ENCODE measurements at regions not wholly inside any gene's neighbourhood (a gene's known extent, or its start where the extent isn't known, plus 50 kb on each side); places are given as distances from the start of the nearest gene placed in this dataset.
A peak's percentile ranks its signal among the peaks of the same experiment; 100 is the strongest.

DNA sequence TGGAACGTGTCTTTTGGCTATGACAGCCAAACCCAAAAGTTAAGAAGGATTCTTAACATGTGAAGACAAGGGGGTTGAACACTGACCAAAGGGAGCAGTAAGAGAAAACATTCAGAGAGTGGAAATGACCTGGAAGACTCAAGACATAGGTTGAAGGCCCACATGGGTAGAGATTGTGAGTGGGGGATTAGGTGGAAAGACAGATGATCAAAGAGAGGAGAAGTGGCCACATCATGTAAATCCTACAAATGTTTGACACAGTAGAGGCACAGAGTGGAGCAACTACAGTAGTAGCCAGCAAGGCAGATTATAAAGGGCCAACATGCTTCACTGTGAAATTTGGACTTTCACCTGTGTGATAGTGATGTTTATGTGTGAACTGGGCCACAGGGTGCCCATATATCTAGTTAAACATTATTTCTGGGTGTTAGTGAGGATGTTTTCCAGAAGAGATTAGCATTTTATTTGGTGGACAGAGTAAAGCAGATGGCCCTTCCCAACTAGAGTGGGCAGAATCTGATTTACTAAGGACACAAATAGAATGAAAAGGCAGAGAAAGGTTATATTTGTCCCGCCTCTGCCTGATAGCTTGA, 559.3 kb downstream of the RAB28 start (continued):
- TF ChIP-seq, protein P1, sequence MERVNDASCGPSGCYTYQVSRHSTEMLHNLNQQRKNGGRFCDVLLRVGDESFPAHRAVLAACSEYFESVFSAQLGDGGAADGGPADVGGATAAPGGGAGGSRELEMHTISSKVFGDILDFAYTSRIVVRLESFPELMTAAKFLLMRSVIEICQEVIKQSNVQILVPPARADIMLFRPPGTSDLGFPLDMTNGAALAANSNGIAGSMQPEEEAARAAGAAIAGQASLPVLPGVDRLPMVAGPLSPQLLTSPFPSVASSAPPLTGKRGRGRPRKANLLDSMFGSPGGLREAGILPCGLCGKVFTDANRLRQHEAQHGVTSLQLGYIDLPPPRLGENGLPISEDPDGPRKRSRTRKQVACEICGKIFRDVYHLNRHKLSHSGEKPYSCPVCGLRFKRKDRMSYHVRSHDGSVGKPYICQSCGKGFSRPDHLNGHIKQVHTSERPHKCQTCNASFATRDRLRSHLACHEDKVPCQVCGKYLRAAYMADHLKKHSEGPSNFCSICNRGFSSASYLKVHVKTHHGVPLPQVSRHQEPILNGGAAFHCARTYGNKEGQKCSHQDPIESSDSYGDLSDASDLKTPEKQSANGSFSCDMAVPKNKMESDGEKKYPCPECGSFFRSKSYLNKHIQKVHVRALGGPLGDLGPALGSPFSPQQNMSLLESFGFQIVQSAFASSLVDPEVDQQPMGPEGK (CRISPR knock-in tag; IDR thresholded peaks at IDR 0.05) = peak; percentile 33; the same call in 1 of the 2 replicates
- TF ChIP-seq KDM6A (CRISPR knock-in tag; IDR thresholded peaks at IDR 0.05; ENCODE audit: low read depth) (peak; percentile 87), ZNF331 (CRISPR knock-in tag; IDR thresholded peaks at IDR 0.05) (0 out of 2 replicates have a peak, but pooled peaks have one; percentile 13), HNF4G (IDR thresholded peaks at IDR 0.05; ENCODE audit: borderline replicate concordance, low read depth, low read length) (peak; percentile 82), HNF4G (CRISPR knock-in tag; IDR thresholded peaks at IDR 0.05; ENCODE audit: borderline replicate concordance, low read depth) (peak; percentile 40; the same call in 1 of the 2 replicates), KLF16 (CRISPR knock-in tag; IDR thresholded peaks at IDR 0.05) (0 out of 4 replicates have a peak, but pooled peaks of 1 of the 2 experiments have one; percentile 36), TBL1XR1 (IDR thresholded peaks at IDR 0.05; ENCODE audit: borderline replicate concordance, low read length, partially characterized antibody) (peak; percentile 26), MIER2 (CRISPR knock-in tag; IDR thresholded peaks at IDR 0.05) (0 out of 2 replicates have a peak, but pooled peaks have one; percentile 20), POGZ (CRISPR knock-in tag; IDR thresholded peaks at IDR 0.05) (peak; percentile 69; the same call in 1 of the 2 replicates), HMG20A (CRISPR knock-in tag; IDR thresholded peaks at IDR 0.05; ENCODE audit: borderline replicate concordance) (peak; percentile 76; the same call in 1 of the 2 replicates), FOXP1 (IDR thresholded peaks at IDR 0.05) (no peak), FOXP1 (CRISPR knock-in tag; IDR thresholded peaks at IDR 0.05) (peak; percentile 77), ZNF614 (CRISPR knock-in tag; IDR thresholded peaks at IDR 0.05; ENCODE audit: borderline replicate concordance) (peak; percentile 57; the same call in 1 of the 2 replicates), CREB1 (IDR thresholded peaks at IDR 0.05) (no peak), CREB1 (CRISPR knock-in tag; IDR thresholded peaks at IDR 0.05) (no peak; the same call in 1 of the 2 replicates)
- TF ChIP-seq, protein P2, sequence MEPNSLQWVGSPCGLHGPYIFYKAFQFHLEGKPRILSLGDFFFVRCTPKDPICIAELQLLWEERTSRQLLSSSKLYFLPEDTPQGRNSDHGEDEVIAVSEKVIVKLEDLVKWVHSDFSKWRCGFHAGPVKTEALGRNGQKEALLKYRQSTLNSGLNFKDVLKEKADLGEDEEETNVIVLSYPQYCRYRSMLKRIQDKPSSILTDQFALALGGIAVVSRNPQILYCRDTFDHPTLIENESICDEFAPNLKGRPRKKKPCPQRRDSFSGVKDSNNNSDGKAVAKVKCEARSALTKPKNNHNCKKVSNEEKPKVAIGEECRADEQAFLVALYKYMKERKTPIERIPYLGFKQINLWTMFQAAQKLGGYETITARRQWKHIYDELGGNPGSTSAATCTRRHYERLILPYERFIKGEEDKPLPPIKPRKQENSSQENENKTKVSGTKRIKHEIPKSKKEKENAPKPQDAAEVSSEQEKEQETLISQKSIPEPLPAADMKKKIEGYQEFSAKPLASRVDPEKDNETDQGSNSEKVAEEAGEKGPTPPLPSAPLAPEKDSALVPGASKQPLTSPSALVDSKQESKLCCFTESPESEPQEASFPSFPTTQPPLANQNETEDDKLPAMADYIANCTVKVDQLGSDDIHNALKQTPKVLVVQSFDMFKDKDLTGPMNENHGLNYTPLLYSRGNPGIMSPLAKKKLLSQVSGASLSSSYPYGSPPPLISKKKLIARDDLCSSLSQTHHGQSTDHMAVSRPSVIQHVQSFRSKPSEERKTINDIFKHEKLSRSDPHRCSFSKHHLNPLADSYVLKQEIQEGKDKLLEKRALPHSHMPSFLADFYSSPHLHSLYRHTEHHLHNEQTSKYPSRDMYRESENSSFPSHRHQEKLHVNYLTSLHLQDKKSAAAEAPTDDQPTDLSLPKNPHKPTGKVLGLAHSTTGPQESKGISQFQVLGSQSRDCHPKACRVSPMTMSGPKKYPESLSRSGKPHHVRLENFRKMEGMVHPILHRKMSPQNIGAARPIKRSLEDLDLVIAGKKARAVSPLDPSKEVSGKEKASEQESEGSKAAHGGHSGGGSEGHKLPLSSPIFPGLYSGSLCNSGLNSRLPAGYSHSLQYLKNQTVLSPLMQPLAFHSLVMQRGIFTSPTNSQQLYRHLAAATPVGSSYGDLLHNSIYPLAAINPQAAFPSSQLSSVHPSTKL (CRISPR knock-in tag; IDR thresholded peaks at IDR 0.05) = peak; percentile 89
- TF ChIP-seq, protein P3, sequence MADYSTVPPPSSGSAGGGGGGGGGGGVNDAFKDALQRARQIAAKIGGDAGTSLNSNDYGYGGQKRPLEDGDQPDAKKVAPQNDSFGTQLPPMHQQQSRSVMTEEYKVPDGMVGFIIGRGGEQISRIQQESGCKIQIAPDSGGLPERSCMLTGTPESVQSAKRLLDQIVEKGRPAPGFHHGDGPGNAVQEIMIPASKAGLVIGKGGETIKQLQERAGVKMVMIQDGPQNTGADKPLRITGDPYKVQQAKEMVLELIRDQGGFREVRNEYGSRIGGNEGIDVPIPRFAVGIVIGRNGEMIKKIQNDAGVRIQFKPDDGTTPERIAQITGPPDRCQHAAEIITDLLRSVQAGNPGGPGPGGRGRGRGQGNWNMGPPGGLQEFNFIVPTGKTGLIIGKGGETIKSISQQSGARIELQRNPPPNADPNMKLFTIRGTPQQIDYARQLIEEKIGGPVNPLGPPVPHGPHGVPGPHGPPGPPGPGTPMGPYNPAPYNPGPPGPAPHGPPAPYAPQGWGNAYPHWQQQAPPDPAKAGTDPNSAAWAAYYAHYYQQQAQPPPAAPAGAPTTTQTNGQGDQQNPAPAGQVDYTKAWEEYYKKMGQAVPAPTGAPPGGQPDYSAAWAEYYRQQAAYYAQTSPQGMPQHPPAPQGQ (CRISPR knock-in tag; IDR thresholded peaks at IDR 0.05; ENCODE audit: borderline replicate concordance) = no peak

All from HepG2 (cell line).